ENCODE measurements at regions not wholly inside any gene's neighbourhood (a gene's known extent, or its start where the extent isn't known, plus 50 kb on each side); places are given as distances from the start of the nearest gene placed in this dataset.

GRCh38 chr2:126838716-126838985 is 60.0 kb upstream of the TEX51 start:
- TF ChIP-seq CTCF (IDR thresholded peaks at IDR 0.05), result no peak
- TF ChIP-seq POLR2A (IDR thresholded peaks at IDR 0.05), result no peak

Measured in adrenal gland (tissue), 5 donors.